Sigmoid colon (tissue), 4 donors: ENCODE measurements at regions not wholly inside any gene's neighbourhood (a gene's known extent, or its start where the extent isn't known, plus 50 kb on each side); places are given as distances from the start of the nearest gene placed in this dataset.

Experiments used
- POLR2AphosphoS5 ChIP-seq, 4 donors: sonication (generic); formaldehyde crosslinking; IDR thresholded peaks; one replicate each; pipeline ENCODE4 v1.6.1; 2017; ENCODE audit warnings: antibody characterized with exemption in 4 of 4
- TF ChIP-seq, protein P1 (sequence below), 4 experiments: fragments of 450-650 bp in 3 of 4; fragments of 200-600 bp in 1 of 4; IDR thresholded peaks; one replicate each; pipeline ENCODE4 v1.5.1; 2016 to 2019; ENCODE audit warnings: antibody characterized with exemption in 4 of 4, mild to moderate bottlenecking in 3 of 4, moderate library complexity in 2 of 4

DNA sequence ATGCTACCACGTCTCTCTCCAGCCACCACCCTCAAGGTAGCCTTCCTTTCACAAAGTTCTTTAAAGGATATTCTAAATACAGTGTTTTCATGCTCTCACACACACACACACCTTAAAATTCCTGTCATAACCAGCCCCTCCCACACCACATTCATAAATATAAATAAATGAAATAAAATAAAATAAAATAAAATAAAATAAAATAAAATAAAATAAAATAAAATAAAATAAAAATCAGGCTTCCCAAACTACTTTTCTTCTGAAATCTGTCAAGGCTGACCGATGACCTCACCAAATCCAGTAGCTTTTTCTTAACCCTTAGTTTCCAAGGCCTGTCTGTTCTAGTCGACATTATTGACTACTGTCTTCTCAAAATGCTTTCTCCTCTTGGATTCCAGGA lies 378.4 kb downstream of the SEC23A start:
- TF ChIP-seq, protein P1, sequence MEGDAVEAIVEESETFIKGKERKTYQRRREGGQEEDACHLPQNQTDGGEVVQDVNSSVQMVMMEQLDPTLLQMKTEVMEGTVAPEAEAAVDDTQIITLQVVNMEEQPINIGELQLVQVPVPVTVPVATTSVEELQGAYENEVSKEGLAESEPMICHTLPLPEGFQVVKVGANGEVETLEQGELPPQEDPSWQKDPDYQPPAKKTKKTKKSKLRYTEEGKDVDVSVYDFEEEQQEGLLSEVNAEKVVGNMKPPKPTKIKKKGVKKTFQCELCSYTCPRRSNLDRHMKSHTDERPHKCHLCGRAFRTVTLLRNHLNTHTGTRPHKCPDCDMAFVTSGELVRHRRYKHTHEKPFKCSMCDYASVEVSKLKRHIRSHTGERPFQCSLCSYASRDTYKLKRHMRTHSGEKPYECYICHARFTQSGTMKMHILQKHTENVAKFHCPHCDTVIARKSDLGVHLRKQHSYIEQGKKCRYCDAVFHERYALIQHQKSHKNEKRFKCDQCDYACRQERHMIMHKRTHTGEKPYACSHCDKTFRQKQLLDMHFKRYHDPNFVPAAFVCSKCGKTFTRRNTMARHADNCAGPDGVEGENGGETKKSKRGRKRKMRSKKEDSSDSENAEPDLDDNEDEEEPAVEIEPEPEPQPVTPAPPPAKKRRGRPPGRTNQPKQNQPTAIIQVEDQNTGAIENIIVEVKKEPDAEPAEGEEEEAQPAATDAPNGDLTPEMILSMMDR (IDR thresholded peaks at IDR 0.05): no peak
- no peak for TF ChIP-seq POLR2AphosphoS5 (IDR thresholded peaks at IDR 0.05)
